ENCODE measurements at regions not wholly inside any gene's neighbourhood (a gene's known extent, or its start where the extent isn't known, plus 50 kb on each side); places are given as distances from the start of the nearest gene placed in this dataset.
"Not testable (repeated sequence)": the region's sequence is repeated elsewhere in the genome, so short reads cannot be mapped to it uniquely, and the experiment has no call there.

DNA sequence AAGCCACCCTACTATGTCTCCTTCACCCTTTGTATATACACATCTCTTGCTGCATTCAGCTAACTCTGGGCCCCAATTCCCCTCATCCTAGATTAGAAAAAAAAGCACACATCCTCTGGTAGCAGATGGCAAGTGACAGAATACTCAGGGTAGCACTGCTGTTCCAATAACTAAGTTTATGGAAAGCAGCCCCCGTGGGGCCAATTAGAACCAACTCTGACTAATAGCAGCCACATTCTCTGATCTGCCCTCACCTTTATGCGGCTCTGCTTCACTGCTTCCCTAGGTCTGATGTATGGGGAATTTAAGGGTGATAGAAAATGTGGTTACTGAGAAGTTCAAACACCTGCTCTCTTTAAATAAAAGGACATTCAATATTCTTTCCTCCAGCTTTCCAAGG is 74.9 kb upstream of the SETMAR start:
- DNase-seq, result no peak

DNA sequence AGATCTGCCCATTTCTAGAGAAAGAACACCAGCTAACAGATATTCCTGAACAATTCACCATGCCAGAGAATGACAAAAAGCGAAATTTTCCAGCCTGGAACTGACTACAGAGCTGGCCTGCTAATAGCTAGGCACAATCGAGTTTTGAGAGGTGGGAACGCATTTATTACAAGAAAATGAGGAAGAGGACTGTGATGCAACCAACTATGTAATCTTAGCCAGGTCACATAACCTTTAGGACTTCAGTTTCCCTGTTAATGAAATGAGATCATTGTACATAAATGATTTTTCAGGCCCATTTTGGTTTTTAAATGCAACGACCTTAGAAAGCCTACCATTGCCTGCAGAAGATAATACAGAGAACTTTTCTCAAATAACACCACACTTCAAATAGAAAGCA is 72.1 kb upstream of the SETMAR start:
- no peak for DNase-seq

DNA sequence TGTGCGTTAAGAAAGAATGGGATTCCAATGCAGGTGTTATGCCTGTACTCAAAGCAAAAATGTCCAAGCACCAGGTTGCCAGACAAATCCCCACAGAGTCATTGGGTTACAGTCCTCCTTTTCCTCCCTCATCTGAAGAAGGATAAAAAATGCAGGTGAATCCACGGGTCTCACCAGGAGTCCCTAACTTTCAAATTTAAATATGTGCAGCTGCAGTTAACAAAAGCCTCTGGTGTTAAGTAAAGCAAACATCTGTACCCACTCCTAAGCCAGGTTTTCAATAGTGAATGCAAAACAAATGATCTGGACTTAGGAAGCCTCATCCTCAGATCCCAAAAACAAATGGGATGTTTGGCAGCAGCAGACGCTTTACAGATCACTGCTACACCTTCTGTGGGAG is 70.4 kb upstream of the SETMAR start:
- DNase-seq, result no peak

DNA sequence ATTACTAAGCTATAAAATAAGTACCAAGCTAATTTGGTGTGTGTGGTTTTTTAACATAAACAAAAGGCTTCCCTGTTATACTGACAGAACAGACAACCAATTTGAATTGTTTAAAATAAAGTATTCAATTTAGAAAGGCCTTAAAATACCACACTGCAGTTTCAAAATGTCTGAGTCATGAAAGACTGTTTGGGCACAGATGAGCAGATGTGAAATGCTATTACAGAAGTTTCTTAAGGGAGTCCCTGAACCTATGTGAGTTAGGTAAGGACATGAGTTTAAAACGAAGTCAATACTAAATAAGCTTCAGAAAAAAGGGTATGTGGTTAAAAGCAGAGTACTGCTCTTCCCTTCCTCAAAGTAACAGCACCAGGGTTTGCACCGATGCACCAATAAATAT is 69.7 kb upstream of the SETMAR start:
- DNase-seq, result no peak

DNA sequence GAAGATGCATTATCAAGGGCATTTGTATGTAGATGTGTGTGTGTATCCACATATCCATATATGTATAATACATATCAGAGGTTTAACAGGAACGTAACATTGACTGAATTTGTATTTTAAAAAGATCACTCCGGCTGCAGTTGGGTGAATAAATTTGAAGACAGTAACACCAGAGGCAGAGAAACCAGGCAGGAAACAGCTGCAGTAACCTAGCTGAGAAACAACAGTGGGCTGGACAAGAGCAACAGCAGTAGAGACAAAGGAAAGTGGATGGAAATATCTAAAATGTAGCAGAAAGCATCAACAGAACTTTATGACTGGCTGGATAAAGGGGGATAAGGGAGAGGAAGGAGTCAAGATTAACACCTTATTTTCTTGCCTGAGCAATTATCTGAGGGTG is 68.3 kb upstream of the SETMAR start:
- no peak for DNase-seq

DNA sequence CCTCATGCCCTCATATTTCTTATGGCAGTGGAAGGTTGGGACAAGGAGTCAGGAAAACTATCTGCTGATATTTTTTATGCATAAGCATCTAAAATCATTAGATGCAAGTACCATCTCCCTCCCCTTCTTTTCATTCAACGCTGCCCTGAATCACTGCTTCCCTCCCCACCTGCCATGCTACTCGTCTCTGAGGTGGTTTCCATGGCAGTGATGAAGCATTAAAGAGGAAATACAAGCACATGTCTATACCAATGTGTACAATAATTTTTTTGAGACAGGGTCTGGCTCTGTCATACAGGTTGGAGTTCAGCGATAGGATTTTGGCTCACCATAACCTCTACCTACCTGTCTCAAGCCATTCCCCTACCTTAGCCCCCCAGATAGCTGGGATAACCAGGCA is 67.5 kb upstream of the SETMAR start:
- DNase-seq, result no peak

DNA sequence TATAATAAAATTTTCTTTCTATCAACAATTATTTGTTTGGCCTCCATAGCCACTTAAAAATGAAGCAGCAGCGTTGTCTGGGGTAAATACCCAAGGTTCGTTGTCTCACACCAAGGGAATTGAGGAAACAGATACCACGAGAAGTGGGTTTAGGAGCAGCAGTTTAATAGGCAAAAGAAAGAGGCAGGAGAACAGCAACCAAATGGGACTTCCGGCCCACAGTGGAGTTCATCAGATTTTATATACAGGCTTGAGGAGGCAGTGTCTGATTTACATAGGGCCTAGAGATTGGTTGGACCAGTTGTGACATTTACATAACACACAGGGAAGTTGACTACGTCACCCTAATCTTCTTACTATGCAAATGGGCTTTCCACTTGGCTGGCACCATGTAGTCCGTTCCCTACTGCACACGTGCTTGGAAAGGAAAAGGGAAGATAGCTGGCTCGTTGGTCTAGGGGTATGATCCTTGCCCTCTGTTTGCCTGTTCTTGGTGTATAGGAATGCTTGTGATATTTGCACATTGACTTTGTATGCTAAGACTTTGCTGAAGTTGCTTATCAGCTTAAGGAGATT is 61.5 kb upstream of the SETMAR start:
- no peak for DNase-seq

DNA sequence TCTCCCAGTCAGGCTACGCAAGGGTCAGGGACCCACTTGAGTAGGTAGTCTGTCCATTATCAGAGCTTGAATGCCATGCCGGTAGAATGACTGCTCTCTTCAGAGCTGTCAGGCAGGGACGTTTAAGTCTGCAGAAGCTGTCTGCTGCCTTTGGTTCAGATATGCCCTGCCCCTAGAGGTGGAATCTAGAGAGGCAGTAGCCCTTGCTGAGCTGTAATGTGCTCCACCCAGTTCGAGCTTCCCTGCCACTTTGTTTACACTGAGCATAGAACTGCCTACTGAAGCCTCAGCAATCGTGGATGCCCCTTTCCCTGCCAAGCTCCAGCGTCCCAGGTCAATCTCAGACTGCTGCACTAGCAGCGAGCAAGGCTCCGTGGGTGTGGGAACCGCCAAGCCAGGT is 57.5 kb upstream of the SETMAR start:
- no peak for DNase-seq

DNA sequence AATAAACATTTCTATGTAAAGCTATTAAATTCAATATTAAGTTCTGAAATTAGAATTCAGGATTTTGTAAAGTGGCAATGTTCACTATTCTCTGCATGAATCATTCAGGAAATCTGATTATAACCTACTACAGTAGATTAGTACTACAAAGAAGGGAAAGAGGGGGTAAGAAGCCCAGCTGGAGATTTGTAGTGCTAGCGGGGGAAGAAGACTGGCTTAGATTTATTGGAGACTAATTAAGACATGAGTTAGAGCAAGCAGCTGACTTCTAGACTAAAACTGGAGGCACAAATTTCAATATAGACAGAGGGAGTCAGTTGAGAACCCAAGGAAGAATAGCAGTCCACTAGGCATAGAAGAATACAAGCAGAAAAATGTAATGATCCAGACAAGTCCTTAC is 55.8 kb upstream of the SETMAR start:
- no peak for DNase-seq

DNA sequence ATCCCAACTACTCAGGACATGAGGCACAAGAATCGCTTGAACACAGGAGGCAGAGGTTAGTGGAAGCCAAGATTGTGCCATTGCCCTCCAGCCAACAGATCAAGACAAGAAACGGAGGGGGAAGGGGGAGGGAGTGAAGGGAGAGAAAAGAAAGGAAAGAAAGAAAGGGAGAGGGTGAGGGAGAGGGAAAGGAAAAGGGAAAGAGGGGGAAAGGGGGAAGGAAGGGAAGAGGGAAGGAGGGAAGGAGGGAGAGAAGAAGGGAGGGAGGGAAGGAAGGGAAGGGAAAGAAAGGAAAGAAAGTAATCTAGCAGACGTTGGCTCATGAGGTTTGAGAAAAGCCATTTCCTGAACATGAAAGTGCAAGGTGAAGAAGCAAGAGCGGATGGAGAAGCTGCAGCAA is 53.1 kb upstream of the SETMAR start:
- no peak for DNase-seq

DNA sequence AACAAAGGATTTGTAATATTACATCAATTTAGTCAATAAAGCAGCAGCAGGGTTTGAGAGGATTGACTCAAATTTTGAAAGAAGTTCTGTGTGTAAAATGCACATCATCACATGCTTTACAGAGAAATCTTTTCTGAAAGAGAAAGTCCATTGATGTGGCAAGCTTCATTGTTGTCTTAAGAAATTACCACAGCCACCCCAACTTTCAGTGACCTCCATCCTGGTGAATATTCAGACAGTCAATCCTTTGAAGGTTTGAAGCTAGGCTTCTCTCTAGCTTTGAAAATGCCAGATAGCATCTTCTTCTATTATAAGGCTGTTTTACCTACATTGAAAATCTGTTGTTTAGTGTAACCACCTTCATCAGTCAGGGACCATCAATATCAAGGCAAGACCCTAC is 51.8 kb upstream of the SETMAR start:
- no peak for DNase-seq

DNA sequence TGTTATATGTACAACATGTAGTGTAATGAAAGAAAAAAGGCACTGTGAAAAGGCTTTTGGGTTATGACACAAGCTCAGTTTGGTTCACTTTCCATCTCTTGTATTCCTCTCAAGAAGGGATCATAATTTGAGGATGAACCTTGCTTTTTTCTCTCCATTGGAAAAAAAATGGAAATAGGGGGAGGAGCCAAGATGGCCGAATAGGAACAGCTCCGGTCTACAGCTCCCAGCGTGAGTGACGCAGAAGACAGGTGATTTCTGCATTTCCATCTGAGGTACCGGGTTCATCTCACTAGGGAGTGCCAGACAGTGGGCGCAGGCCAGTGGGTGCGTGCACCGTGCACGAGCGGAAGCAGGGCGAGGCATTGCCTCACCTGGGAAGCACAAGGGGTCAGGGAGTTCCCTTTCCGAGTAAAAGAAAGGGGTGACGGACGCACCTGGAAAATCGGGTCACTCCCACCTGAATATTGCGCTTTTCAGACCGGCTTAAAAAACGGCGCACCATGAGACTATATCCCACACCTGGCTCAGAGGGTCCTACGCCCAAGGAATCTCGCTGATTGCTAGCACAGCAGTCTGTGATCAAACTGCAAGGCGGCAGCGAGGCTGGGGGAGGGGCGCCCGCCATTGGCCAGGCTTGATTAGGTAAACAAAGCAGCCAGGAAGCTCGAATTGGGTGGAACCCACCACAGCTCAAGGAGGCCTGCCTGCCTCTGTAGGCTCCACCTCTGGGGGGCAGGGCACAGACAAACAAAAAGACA is 49.9 kb upstream of the SETMAR start:
- DNase-seq, result not testable (repeated sequence)

Data from CD4-positive, alpha-beta T cell treated with Interleukin-1 beta for 1 hour (primary cell).